Lower leg skin (tissue), 3 donors: ENCODE measurements at regions not wholly inside any gene's neighbourhood (a gene's known extent, or its start where the extent isn't known, plus 50 kb on each side); places are given as distances from the start of the nearest gene placed in this dataset.

ENCODE experiments used
- POLR2A ChIP-seq, 2 donors: fragments of 450-650 bp; IDR thresholded peaks; one replicate each; pipeline ENCODE4 v1.6.1; 2016 to 2017; ENCODE audit warnings: antibody characterized with exemption in 2 of 2, mild to moderate bottlenecking in 1 of 2, moderate library complexity in 1 of 2
- TF ChIP-seq, protein P1 (sequence below), 3 donors: fragments of 450-650 bp; IDR thresholded peaks; one replicate each; pipeline ENCODE4 v1.5.1; 2016; ENCODE audit warnings: antibody characterized with exemption in 3 of 3, mild to moderate bottlenecking in 3 of 3, moderate library complexity in 2 of 3

DNA sequence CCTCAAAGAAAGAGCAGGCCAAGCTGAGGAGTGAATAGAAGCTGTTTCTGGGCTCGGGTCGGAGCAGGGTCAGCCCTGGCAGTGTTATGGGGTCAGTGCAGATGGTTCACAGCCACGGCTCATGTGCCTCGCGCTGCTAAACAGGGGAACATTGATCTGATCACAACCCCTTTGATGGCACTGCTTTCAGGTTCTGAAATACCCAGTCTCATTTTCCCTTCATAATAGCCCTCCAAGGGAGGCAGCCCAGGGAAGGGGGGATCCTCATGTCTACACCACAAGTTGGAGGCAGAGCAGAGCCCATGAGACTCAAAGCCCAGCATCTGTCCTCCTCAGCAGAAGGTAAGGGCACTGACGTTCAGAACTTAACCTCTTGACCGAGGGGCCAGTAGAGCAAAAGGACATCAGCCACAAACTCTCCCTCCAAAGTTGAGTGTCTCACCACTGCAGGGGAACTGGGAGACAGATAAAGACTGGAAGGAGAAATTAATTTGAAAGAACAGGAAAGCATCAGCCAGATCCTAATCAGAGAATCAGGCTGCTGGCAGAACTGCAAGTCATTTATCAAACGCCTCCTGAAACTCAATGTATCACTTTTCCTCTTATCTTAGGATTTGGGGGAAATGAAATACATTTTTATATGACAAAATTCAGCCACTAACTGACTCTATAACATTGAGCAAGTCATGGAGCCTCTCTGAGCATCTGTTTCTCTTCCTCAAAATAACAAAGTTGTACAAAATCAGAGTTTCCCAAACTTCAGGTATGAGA lies 110.6 kb downstream of the SH3TC2 start:
- TF ChIP-seq, protein P1, sequence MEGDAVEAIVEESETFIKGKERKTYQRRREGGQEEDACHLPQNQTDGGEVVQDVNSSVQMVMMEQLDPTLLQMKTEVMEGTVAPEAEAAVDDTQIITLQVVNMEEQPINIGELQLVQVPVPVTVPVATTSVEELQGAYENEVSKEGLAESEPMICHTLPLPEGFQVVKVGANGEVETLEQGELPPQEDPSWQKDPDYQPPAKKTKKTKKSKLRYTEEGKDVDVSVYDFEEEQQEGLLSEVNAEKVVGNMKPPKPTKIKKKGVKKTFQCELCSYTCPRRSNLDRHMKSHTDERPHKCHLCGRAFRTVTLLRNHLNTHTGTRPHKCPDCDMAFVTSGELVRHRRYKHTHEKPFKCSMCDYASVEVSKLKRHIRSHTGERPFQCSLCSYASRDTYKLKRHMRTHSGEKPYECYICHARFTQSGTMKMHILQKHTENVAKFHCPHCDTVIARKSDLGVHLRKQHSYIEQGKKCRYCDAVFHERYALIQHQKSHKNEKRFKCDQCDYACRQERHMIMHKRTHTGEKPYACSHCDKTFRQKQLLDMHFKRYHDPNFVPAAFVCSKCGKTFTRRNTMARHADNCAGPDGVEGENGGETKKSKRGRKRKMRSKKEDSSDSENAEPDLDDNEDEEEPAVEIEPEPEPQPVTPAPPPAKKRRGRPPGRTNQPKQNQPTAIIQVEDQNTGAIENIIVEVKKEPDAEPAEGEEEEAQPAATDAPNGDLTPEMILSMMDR (IDR thresholded peaks at IDR 0.05): no peak
- no peak for TF ChIP-seq POLR2A (IDR thresholded peaks at IDR 0.05)
